HepG2 (cell line): ENCODE measurements at regions not wholly inside any gene's neighbourhood (a gene's known extent, or its start where the extent isn't known, plus 50 kb on each side); places are given as distances from the start of the nearest gene placed in this dataset.

Source experiments
- ATAC-seq: fragments of 200-7000 bp; cut with Tn5 transposase; 3 replicates; pipeline ENCODE4 v1.9.1; 2020; ENCODE audit warnings: mild to moderate bottlenecking, moderate library complexity
- BruUV-seq: library from RNA; stranded (reverse); fragments of 400-500 nt; replicated peaks from 2 replicates; lab custom pipeline; 2021; lab: Mats Ljungman, UMichigan
- CTCF ChIA-PET: fragments of 300-600 bp; formaldehyde crosslinking; extraction: SDS; loops from one replicate; lab custom pipeline; 2021; ENCODE audit warnings: low total read pairs, inconsistent platforms, low intra/inter-chr PET ratio; lab: Yijun Ruan, JAX
- POLR2A ChIA-PET: fragments of 350-600 bp; sonication (Branson Sonifier 250); formaldehyde crosslinking; loops from one replicate; lab custom pipeline; 2020; ENCODE audit warnings: antibody characterized with exemption, inconsistent platforms; lab: Yijun Ruan, JAX
- DNase-seq: peaks from one replicate; pipeline ENCODE4 v3.0.0-alpha.2; 2015; ENCODE audit warnings: low spot score
- FAIRE-seq: peaks from 3 replicates; lab custom pipeline; 2011; peaks lifted over from hg19 to GRCh38; lab: Jason Lieb, UNC
- H2AFZ ChIP-seq: one replicate; pipeline ENCODE4 v1.6.1; 2011; ENCODE audit warnings: low read length, inconsistent platforms
- H3K27ac ChIP-seq: fragments of 300-600 bp; 3 replicates; pipeline ENCODE4 v1.8.0; 2011; ENCODE audit warnings: mixed run types, mild to moderate bottlenecking, mixed read lengths, low read length, inconsistent platforms; ENCODE audit not compliant: insufficient read depth; ENCODE audit errors: extremely low read length
- H3K27me3 ChIP-seq, 2 experiments: fragments of 200-600 bp in 1 of 2; 2 replicates in 1 of 2; 3 replicates in 1 of 2; pipeline versions ENCODE4 v1.6.0 to v1.8.0; 2011; ENCODE audit warnings: low read length in 2 of 2, mild to moderate bottlenecking in 2 of 2, moderate library complexity in 2 of 2, inconsistent platforms in 1 of 2; ENCODE audit not compliant: insufficient read depth in 2 of 2, control insufficient read depth in 1 of 2
- H3K36me3 ChIP-seq, 2 experiments: fragments of 200-600 bp in 1 of 2; replicated peaks in 1 of 2; 2 replicates in 1 of 2; 3 replicates in 1 of 2; pipeline versions ENCODE4 v1.5.1 to v1.8.0; 2011; ENCODE audit warnings: low read length in 2 of 2, inconsistent platforms in 1 of 2; ENCODE audit not compliant: insufficient read depth in 2 of 2, control insufficient read depth in 1 of 2
- H3K4me1 ChIP-seq: 2 replicates; pipeline ENCODE4 v1.5.1; 2012; ENCODE audit warnings: low read length, inconsistent platforms; ENCODE audit not compliant: insufficient read depth
- H3K4me2 ChIP-seq: 2 replicates; pipeline ENCODE4 v1.6.0; 2011; ENCODE audit warnings: low read depth, low read length, inconsistent platforms
- H3K4me3 ChIP-seq, 3 experiments: fragments of 200-600 bp in 1 of 3; sonication (generic), shearing (Covaris generic) in 1 of 3; replicated peaks in 1 of 3; 2 replicates each; pipeline ENCODE4 v1.5.1; 2011 to 2016; ENCODE audit warnings: low read length in 3 of 3, inconsistent platforms in 2 of 3, low read depth in 2 of 3, mild to moderate bottlenecking in 2 of 3, control low read depth in 1 of 3, mixed read lengths in 1 of 3; ENCODE audit not compliant: insufficient read depth in 1 of 3
- H3K79me2 ChIP-seq: one replicate; pipeline ENCODE4 v1.6.1; 2011; ENCODE audit warnings: low read length, inconsistent platforms; ENCODE audit not compliant: insufficient read depth
- H3K9ac ChIP-seq: 2 replicates; pipeline ENCODE4 v1.6.0; 2011; ENCODE audit warnings: mild to moderate bottlenecking, low read depth, low read length, inconsistent platforms; ENCODE audit not compliant: insufficient read depth
- H3K9me3 ChIP-seq: 2 replicates; pipeline ENCODE4 v1.5.1; 2012; ENCODE audit warnings: mild to moderate bottlenecking, low read length
- H4K20me1 ChIP-seq: 2 replicates; pipeline ENCODE4 v1.6.0; 2011; ENCODE audit warnings: inconsistent platforms, mild to moderate bottlenecking, low read length, moderate library complexity; ENCODE audit not compliant: insufficient read depth
- ATF1 ChIP-seq: IDR thresholded peaks from 2 replicates; pipeline ENCODE4 v1.6.1; 2016; ENCODE audit warnings: mild to moderate bottlenecking, control low read depth
- DR1 ChIP-seq: sonication (generic); formaldehyde crosslinking; IDR thresholded peaks from 2 replicates; pipeline ENCODE4 v1.8.0; 2021; ENCODE audit warnings: mild to moderate bottlenecking, missing genetic modification reagents, inconsistent platforms
- FOSL2 ChIP-seq: sonication (generic); formaldehyde crosslinking; IDR thresholded peaks from 2 replicates; pipeline ENCODE4 v1.4.0; 2020; ENCODE audit warnings: missing genetic modification reagents
- PAWR ChIP-seq: sonication (generic); formaldehyde crosslinking; IDR thresholded peaks from 2 replicates; pipeline ENCODE4 v1.4.0; 2020; ENCODE audit warnings: missing genetic modification reagents, mild to moderate bottlenecking, borderline replicate concordance
- ZC3H4 ChIP-seq: sonication (generic); formaldehyde crosslinking; IDR thresholded peaks from 2 replicates; pipeline ENCODE4 v1.4.0; 2020; ENCODE audit warnings: missing genetic modification reagents, borderline replicate concordance
- ZFP82 ChIP-seq: sonication (generic); formaldehyde crosslinking; IDR thresholded peaks from 2 replicates; pipeline ENCODE4 v1.5.1; 2020; ENCODE audit warnings: mild to moderate bottlenecking, missing genetic modification reagents, borderline replicate concordance
- WGBS: methylation state at CpG from one replicate; pipeline ENCODE4 v1.1.6; 2017; ENCODE audit warnings: low lambda C conversion rate; 5-methylcytosine and 5-hydroxymethylcytosine counted together
- in situ Hi-C: cut with HindIII; loops from 2 replicates; pipeline ENCODE4 v1.10.0; 2017; ENCODE audit warnings: low pct_unique_long_range_greater_than_20kb; ENCODE audit not compliant: extremely low pct_ligation_motif_present
- intact Hi-C: fragments of 100-400 bp; cut with micrococcal nuclease; formaldehyde crosslinking; loops from one replicate; pipeline ENCODE4 v1.10.0; 2022; ENCODE audit not compliant: unreplicated experiment
- TF ChIP-seq, protein P1 (sequence below): sonication (generic); formaldehyde crosslinking; IDR thresholded peaks from one replicate; pipeline ENCODE4 v1.5.1; 2020; ENCODE audit warnings: mild to moderate bottlenecking, missing genetic modification reagents; ENCODE audit errors: not compliant biosample characterization
- TF ChIP-seq, protein P2 (sequence below): sonication (generic); formaldehyde crosslinking; IDR thresholded peaks from 2 replicates; pipeline ENCODE4 v1.4.0; 2020; ENCODE audit warnings: missing genetic modification reagents
- TF ChIP-seq, protein P3 (sequence below): sonication (generic); formaldehyde crosslinking; IDR thresholded peaks from 2 replicates; pipeline ENCODE4 v1.4.0; 2020; ENCODE audit warnings: missing genetic modification reagents; ENCODE audit errors: not compliant biosample characterization
- TF ChIP-seq, protein P4 (sequence below): IDR thresholded peaks from 2 replicates; pipeline ENCODE4 v1.6.1; 2016

DNA sequence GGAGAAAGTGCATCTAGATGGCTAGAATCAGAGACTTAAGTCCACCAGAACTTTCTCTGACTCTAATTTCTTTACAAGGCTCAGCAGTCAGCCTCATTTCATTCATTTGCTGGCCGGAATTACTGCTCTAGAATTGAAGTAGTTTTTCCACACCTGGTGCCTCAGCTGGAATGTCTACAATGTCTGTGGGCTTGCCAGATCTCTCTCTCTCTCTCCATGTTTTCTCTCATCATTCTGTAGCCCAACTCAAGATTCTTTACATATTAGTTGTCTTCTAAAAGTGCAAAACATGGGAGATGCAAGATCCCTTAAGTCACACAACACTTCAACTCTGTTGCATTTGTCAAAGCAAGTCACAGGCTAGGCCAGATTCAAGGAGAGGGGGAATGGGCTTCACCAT lies 103.9 kb upstream of the TAF11L2 start:
- intact Hi-C loops (no loop called here), in situ Hi-C loops (no loop called here)
- H3K36me3 ChIP-seq: no peaks in the 10 kb centered on the region
- H3K4me3 ChIP-seq: no peak overlapping the region
- WGBS: 0% methylated on average over 1 of the region's 1 CpG
- H3K4me1 ChIP-seq: no peaks in the 10 kb centered on the region
- H2AFZ ChIP-seq: no peak overlapping the region
- no peak overlapping the region for H3K4me2 ChIP-seq
- H3K79me2 ChIP-seq: no peaks in the 10 kb centered on the region
- no peaks in the 10 kb centered on the region for H4K20me1 ChIP-seq
- no peak overlapping the region for H3K9ac ChIP-seq
- CTCF ChIA-PET: no interaction called here
- BruUV-seq: no TSS peak
- no peaks in the 10 kb centered on the region for H3K27me3 ChIP-seq
- H3K27ac ChIP-seq: no peak overlapping the region
- FAIRE-seq (no peak), DNase-seq (no peak), ATAC-seq (no peak)
- POLR2A ChIA-PET: no interaction called here
- H3K9me3 ChIP-seq: no peaks in the 10 kb centered on the region
- no peak for TF ChIP-seq DR1 (CRISPR knock-in tag)
- TF ChIP-seq, protein P1, sequence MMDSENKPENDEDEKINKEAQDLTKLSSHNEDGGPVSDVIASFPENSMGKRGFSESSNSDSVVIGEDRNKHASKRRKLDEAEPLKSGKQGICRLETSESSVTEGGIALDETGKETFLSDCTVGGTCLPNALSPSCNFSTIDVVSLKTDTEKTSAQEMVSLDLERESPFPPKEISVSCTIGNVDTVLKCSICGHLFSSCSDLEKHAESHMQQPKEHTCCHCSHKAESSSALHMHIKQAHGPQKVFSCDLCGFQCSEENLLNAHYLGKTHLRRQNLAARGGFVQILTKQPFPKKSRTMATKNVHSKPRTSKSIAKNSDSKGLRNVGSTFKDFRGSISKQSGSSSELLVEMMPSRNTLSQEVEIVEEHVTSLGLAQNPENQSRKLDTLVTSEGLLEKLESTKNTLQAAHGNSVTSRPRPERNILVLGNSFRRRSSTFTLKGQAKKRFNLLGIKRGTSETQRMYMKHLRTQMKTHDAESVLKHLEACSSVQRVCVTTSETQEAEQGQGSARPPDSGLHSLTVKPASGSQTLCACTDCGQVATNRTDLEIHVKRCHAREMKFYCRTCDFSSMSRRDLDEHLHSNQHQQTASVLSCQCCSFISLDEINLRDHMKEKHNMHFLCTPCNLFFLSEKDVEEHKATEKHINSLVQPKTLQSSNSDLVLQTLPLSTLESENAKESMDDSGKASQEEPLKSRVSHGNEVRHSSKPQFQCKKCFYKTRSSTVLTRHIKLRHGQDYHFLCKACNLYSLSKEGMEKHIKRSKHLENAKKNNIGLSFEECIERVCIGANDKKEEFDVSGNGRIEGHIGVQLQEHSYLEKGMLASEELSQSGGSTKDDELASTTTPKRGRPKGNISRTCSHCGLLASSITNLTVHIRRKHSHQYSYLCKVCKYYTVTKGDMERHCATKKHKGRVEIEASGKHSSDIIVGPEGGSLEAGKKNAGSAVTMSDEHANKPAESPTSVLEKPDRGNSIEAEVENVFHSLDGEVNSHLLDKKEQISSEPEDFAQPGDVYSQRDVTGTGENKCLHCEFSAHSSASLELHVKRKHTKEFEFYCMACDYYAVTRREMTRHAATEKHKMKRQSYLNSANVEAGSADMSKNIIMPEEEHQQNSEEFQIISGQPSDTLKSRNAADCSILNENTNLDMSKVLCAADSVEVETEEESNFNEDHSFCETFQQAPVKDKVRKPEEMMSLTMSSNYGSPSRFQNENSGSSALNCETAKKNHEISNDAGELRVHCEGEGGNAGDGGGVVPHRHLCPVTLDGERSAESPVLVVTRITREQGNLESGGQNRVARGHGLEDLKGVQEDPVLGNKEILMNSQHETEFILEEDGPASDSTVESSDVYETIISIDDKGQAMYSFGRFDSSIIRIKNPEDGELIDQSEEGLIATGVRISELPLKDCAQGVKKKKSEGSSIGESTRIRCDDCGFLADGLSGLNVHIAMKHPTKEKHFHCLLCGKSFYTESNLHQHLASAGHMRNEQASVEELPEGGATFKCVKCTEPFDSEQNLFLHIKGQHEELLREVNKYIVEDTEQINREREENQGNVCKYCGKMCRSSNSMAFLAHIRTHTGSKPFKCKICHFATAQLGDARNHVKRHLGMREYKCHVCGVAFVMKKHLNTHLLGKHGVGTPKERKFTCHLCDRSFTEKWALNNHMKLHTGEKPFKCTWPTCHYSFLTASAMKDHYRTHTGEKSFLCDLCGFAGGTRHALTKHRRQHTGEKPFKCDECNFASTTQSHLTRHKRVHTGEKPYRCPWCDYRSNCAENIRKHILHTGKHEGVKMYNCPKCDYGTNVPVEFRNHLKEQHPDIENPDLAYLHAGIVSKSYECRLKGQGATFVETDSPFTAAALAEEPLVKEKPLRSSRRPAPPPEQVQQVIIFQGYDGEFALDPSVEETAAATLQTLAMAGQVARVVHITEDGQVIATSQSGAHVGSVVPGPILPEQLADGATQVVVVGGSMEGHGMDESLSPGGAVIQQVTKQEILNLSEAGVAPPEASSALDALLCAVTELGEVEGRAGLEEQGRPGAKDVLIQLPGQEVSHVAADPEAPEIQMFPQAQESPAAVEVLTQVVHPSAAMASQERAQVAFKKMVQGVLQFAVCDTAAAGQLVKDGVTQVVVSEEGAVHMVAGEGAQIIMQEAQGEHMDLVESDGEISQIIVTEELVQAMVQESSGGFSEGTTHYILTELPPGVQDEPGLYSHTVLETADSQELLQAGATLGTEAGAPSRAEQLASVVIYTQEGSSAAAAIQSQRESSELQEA: no peak
- TF ChIP-seq, protein P2, sequence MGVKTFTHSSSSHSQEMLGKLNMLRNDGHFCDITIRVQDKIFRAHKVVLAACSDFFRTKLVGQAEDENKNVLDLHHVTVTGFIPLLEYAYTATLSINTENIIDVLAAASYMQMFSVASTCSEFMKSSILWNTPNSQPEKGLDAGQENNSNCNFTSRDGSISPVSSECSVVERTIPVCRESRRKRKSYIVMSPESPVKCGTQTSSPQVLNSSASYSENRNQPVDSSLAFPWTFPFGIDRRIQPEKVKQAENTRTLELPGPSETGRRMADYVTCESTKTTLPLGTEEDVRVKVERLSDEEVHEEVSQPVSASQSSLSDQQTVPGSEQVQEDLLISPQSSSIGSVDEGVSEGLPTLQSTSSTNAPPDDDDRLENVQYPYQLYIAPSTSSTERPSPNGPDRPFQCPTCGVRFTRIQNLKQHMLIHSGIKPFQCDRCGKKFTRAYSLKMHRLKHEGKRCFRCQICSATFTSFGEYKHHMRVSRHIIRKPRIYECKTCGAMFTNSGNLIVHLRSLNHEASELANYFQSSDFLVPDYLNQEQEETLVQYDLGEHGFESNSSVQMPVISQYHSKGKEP: no peak
- TF ChIP-seq, protein P3, sequence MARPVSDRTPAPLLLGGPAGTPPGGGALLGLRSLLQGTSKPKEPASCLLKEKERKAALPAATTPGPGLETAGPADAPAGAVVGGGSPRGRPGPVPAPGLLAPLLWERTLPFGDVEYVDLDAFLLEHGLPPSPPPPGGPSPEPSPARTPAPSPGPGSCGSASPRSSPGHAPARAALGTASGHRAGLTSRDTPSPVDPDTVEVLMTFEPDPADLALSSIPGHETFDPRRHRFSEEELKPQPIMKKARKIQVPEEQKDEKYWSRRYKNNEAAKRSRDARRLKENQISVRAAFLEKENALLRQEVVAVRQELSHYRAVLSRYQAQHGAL: no peak
- TF ChIP-seq FOSL2: no peak
- TF ChIP-seq ATF1 (CRISPR knock-in tag): no peak
- no peak for TF ChIP-seq ZFP82
- TF ChIP-seq PAWR (CRISPR knock-in tag): no peak
- TF ChIP-seq ZC3H4 (CRISPR knock-in tag): no peak
- TF ChIP-seq, protein P4, sequence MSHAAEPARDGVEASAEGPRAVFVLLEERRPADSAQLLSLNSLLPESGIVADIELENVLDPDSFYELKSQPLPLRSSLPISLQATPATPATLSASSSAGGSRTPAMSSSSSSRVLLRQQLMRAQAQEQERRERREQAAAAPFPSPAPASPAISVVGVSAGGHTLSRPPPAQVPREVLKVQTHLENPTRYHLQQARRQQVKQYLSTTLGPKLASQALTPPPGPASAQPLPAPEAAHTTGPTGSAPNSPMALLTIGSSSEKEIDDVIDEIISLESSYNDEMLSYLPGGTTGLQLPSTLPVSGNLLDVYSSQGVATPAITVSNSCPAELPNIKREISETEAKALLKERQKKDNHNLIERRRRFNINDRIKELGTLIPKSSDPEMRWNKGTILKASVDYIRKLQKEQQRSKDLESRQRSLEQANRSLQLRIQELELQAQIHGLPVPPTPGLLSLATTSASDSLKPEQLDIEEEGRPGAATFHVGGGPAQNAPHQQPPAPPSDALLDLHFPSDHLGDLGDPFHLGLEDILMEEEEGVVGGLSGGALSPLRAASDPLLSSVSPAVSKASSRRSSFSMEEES (CRISPR knock-in tag): no peak
